WTC11 (cell line): ENCODE measurements at regions not wholly inside any gene's neighbourhood (a gene's known extent, or its start where the extent isn't known, plus 50 kb on each side); places are given as distances from the start of the nearest gene placed in this dataset.

Source experiments
- ATAC-seq: fragments of 200-7000 bp; cut with Tn5 transposase; 2 replicates; pipeline ENCODE4 v1.10.0; 2021; ENCODE audit warnings: mild to moderate bottlenecking, moderate library complexity
- CTCF ChIA-PET: fragments of 300-600 bp; sonication (Branson Sonifier 250); formaldehyde crosslinking; loops from one replicate; lab custom pipeline; 2021; ENCODE audit warnings: antibody characterized with exemption; lab: Charles Lee
- POLR2A ChIA-PET: fragments of 350-600 bp; sonication (Branson Sonifier 250); formaldehyde crosslinking; loops from one replicate; lab custom pipeline; 2021; ENCODE audit warnings: antibody characterized with exemption; lab: Charles Lee
- DNase-seq: peaks from one replicate; pipeline ENCODE4 v3.0.0; 2021; ENCODE audit warnings: low spot score
- H3K27ac Mint-ChIP-seq: 2 replicates; pipeline ENCODE4 v1.8.0; 2021; ENCODE audit warnings: mixed read lengths
- H3K27me3 Mint-ChIP-seq: 2 replicates; pipeline ENCODE4 v1.8.0; 2021; ENCODE audit warnings: low read depth, mild to moderate bottlenecking, moderate library complexity, mixed read lengths
- H3K36me3 Mint-ChIP-seq: 2 replicates; pipeline ENCODE4 v1.8.0; 2021; ENCODE audit warnings: mixed read lengths
- H3K4me1 Mint-ChIP-seq: 2 replicates; pipeline ENCODE4 v1.8.0; 2022; ENCODE audit warnings: mixed read lengths
- H3K4me3 Mint-ChIP-seq: 2 replicates; pipeline ENCODE4 v1.8.0; 2021; ENCODE audit warnings: mild to moderate bottlenecking, moderate library complexity, mixed read lengths
- H3K9me3 Mint-ChIP-seq: 2 replicates; pipeline ENCODE4 v1.8.0; 2021; ENCODE audit warnings: mixed read lengths
- CBFB ChIP-seq: sonication (generic); formaldehyde crosslinking; IDR thresholded peaks from 2 replicates; pipeline ENCODE4 v1.8.1; 2022; ENCODE audit warnings: mild to moderate bottlenecking, low read depth, missing genetic modification reagents
- CREM ChIP-seq: sonication (generic); formaldehyde crosslinking; IDR thresholded peaks from 2 replicates; pipeline ENCODE4 v1.8.1; 2022; ENCODE audit warnings: mild to moderate bottlenecking, missing genetic modification reagents, moderate library complexity
- ELF4 ChIP-seq: sonication (generic); formaldehyde crosslinking; IDR thresholded peaks from 2 replicates; pipeline ENCODE4 v1.8.1; 2022; ENCODE audit warnings: low read depth, mild to moderate bottlenecking, moderate library complexity, missing genetic modification reagents
- EMX1 ChIP-seq: fragments of 250-450 bp; sonication (Bioruptor Pico); IDR thresholded peaks from 2 replicates; pipeline ENCODE4 v1.8.0; 2021; ENCODE audit warnings: mild to moderate bottlenecking
- GTF2I ChIP-seq: fragments of 250-450 bp; sonication (Bioruptor Pico); conservative IDR thresholded peaks from 2 replicates; pipeline ENCODE4 v1.4.0; 2021; ENCODE audit warnings: mild to moderate bottlenecking
- IRF2 ChIP-seq: sonication (generic); formaldehyde crosslinking; IDR thresholded peaks from 2 replicates; pipeline ENCODE4 v1.8.0; 2022; ENCODE audit warnings: low read depth, missing genetic modification reagents, borderline replicate concordance
- MYBL2 ChIP-seq: sonication (generic); formaldehyde crosslinking; IDR thresholded peaks from 2 replicates; pipeline ENCODE4 v1.8.1; 2023; ENCODE audit warnings: mild to moderate bottlenecking, moderate library complexity, missing genetic modification reagents
- NFYB ChIP-seq: sonication (generic); formaldehyde crosslinking; conservative IDR thresholded peaks from 2 replicates; pipeline ENCODE4 v1.8.0; 2022; ENCODE audit warnings: low read depth, missing genetic modification reagents
- OVOL2 ChIP-seq: fragments of 250-450 bp; sonication (Bioruptor Pico); IDR thresholded peaks from 2 replicates; pipeline ENCODE4 v1.9.0; 2021; ENCODE audit warnings: mild to moderate bottlenecking, borderline replicate concordance
- SOX15 ChIP-seq: fragments of 250-450 bp; sonication (Bioruptor Pico); IDR thresholded peaks from 2 replicates; pipeline ENCODE4 v1.9.0; 2021; ENCODE audit warnings: mild to moderate bottlenecking
- ZNF121 ChIP-seq: sonication (generic); formaldehyde crosslinking; IDR thresholded peaks from 2 replicates; pipeline ENCODE4 v1.8.0; 2023; ENCODE audit warnings: missing genetic modification reagents
- ZNF138 ChIP-seq: sonication (generic); formaldehyde crosslinking; conservative IDR thresholded peaks from 2 replicates; pipeline ENCODE4 v1.8.1; 2022; ENCODE audit warnings: mild to moderate bottlenecking, moderate library complexity, missing genetic modification reagents
- ZNF396 ChIP-seq: fragments of 250-450 bp; sonication (Bioruptor Pico); IDR thresholded peaks from 2 replicates; pipeline ENCODE4 v1.8.0; 2021; ENCODE audit warnings: mild to moderate bottlenecking, moderate library complexity, borderline replicate concordance
- ZNF671 ChIP-seq: fragments of 250-450 bp; sonication (Bioruptor Pico); IDR thresholded peaks from 2 replicates; pipeline ENCODE4 v1.8.0; 2021; ENCODE audit warnings: mild to moderate bottlenecking
- TF ChIP-seq, protein P1 (sequence below): fragments of 250-450 bp; sonication (Bioruptor Pico); conservative IDR thresholded peaks from 2 replicates; pipeline ENCODE4 v1.9.0; 2021; ENCODE audit warnings: mild to moderate bottlenecking
- TF ChIP-seq, protein P2 (sequence below): fragments of 200-600 bp; IDR thresholded peaks from 2 replicates; pipeline ENCODE4 v1.8.0; 2022; ENCODE audit warnings: antibody characterized with exemption
- TF ChIP-seq, protein P3 (sequence below): sonication (generic); formaldehyde crosslinking; IDR thresholded peaks from 2 replicates; pipeline ENCODE4 v1.8.1; 2023; ENCODE audit warnings: mild to moderate bottlenecking, moderate library complexity, missing genetic modification reagents
- TF ChIP-seq, protein P4 (sequence below): sonication (generic); formaldehyde crosslinking; IDR thresholded peaks from 2 replicates; pipeline ENCODE4 v1.8.1; 2023; ENCODE audit warnings: mild to moderate bottlenecking, missing genetic modification reagents
- TF ChIP-seq, protein P5 (sequence below): sonication (generic); formaldehyde crosslinking; IDR thresholded peaks from 2 replicates; pipeline ENCODE4 v1.8.1; 2022; ENCODE audit warnings: low read depth, mild to moderate bottlenecking, moderate library complexity, missing genetic modification reagents, borderline replicate concordance
- TF ChIP-seq, protein P6 (sequence below): fragments of 250-450 bp; sonication (Bioruptor Pico); IDR thresholded peaks from 2 replicates; pipeline ENCODE4 v2.1.2; 2022; ENCODE audit warnings: mild to moderate bottlenecking, moderate library complexity
- TF ChIP-seq, protein P7 (sequence below): fragments of 250-450 bp; sonication (Bioruptor Pico); IDR thresholded peaks from 2 replicates; pipeline ENCODE4 v1.9.0; 2021; ENCODE audit warnings: mild to moderate bottlenecking
- TF ChIP-seq, protein P8 (sequence below): sonication (generic); formaldehyde crosslinking; IDR thresholded peaks from 2 replicates; pipeline ENCODE4 v1.8.1; 2022; ENCODE audit warnings: low read depth, missing genetic modification reagents, borderline replicate concordance
- TF ChIP-seq, protein P9 (sequence below): sonication (generic); formaldehyde crosslinking; IDR thresholded peaks from 2 replicates; pipeline ENCODE4 v1.8.0; 2022; ENCODE audit warnings: mild to moderate bottlenecking, missing genetic modification reagents

DNA sequence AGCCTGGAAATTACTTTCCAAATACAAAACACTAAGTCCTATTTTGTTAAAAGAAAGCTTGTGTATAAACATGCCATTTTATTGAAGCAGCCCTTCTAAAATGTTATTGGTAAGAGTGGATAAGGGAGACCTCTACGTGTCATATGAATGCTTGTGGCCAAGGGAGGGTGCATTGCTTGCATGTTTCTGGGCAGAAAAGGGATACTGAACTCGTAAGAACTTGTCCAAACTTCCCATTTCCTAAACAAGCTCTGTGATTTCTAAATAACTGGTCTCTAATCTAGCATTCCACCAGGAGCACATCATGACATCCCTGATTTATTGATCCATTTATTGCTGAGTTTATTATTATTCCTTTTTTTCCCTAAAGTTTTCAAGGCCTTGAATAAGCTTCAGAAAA, 474.1 kb downstream of the CD109 start:
- no peaks in the 10 kb centered on the region for H3K36me3 Mint-ChIP-seq
- TF ChIP-seq, protein P1, sequence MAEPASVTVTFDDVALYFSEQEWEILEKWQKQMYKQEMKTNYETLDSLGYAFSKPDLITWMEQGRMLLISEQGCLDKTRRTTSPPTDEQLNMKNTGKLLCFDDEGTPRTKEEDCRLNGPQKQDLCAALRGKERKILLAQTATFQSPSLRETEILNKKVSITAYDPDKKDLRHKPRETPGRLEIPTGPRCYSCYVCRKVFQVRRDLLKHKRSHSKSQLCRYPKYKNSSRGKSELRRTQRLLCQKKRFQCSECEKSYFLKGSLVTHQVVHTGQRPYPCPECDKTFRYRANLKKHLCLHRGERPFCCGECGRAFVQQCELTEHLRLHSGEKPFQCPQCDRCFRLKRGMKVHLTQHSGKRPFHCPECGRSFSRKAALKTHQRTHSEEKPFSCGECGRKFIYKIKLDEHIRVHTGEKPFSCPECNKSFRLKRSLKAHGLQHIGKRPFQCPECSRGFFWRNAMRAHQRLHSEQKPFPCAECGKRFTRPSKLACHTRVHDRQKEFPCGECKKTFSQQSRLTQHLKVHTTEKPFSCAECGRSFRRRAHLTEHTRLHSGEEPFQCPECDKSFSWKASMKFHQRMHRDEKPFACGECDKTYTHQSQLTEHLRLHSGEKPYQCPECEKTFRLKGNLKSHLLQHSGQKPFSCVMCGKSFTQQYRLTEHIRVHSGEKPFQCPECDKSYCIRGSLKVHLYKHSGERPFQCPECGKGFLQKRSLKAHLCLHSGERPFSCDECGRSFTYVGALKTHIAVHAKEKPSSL: no peak
- TF ChIP-seq ZNF121 (CRISPR knock-in tag): no peak
- TF ChIP-seq ELF4 (CRISPR knock-in tag): no peak
- TF ChIP-seq CREM: no peak
- TF ChIP-seq NFYB (CRISPR knock-in tag): no peak
- TF ChIP-seq, protein P2, sequence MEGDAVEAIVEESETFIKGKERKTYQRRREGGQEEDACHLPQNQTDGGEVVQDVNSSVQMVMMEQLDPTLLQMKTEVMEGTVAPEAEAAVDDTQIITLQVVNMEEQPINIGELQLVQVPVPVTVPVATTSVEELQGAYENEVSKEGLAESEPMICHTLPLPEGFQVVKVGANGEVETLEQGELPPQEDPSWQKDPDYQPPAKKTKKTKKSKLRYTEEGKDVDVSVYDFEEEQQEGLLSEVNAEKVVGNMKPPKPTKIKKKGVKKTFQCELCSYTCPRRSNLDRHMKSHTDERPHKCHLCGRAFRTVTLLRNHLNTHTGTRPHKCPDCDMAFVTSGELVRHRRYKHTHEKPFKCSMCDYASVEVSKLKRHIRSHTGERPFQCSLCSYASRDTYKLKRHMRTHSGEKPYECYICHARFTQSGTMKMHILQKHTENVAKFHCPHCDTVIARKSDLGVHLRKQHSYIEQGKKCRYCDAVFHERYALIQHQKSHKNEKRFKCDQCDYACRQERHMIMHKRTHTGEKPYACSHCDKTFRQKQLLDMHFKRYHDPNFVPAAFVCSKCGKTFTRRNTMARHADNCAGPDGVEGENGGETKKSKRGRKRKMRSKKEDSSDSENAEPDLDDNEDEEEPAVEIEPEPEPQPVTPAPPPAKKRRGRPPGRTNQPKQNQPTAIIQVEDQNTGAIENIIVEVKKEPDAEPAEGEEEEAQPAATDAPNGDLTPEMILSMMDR: no peak
- TF ChIP-seq ZNF396 (CRISPR knock-in tag): no peak
- TF ChIP-seq, protein P3, sequence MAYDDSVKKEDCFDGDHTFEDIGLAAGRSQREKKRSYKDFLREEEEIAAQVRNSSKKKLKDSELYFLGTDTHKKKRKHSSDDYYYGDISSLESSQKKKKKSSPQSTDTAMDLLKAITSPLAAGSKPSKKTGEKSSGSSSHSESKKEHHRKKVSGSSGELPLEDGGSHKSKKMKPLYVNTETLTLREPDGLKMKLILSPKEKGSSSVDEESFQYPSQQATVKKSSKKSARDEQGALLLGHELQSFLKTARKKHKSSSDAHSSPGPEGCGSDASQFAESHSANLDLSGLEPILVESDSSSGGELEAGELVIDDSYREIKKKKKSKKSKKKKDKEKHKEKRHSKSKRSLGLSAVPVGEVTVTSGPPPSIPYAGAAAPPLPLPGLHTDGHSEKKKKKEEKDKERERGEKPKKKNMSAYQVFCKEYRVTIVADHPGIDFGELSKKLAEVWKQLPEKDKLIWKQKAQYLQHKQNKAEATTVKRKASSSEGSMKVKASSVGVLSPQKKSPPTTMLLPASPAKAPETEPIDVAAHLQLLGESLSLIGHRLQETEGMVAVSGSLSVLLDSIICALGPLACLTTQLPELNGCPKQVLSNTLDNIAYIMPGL (CRISPR knock-in tag): no peak
- no peak for TF ChIP-seq MYBL2 (CRISPR knock-in tag)
- no peak for TF ChIP-seq IRF2 (CRISPR knock-in tag)
- TF ChIP-seq ZNF671: no peak
- TF ChIP-seq, protein P4, sequence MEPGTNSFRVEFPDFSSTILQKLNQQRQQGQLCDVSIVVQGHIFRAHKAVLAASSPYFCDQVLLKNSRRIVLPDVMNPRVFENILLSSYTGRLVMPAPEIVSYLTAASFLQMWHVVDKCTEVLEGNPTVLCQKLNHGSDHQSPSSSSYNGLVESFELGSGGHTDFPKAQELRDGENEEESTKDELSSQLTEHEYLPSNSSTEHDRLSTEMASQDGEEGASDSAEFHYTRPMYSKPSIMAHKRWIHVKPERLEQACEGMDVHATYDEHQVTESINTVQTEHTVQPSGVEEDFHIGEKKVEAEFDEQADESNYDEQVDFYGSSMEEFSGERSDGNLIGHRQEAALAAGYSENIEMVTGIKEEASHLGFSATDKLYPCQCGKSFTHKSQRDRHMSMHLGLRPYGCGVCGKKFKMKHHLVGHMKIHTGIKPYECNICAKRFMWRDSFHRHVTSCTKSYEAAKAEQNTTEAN: no peak
- TF ChIP-seq, protein P5, sequence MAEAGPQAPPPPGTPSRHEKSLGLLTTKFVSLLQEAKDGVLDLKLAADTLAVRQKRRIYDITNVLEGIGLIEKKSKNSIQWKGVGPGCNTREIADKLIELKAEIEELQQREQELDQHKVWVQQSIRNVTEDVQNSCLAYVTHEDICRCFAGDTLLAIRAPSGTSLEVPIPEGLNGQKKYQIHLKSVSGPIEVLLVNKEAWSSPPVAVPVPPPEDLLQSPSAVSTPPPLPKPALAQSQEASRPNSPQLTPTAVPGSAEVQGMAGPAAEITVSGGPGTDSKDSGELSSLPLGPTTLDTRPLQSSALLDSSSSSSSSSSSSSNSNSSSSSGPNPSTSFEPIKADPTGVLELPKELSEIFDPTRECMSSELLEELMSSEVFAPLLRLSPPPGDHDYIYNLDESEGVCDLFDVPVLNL: no peak
- TF ChIP-seq EMX1 (CRISPR knock-in tag): no peak
- TF ChIP-seq, all 79 proteins: peak for 0
- Mint-ChIP-seq H3K4me1 (no peaks in the 10 kb centered on the region), H3K27ac (no peak overlapping the region), H3K9me3 (no peaks in the 10 kb centered on the region), H3K27me3 (no peaks in the 10 kb centered on the region), H3K4me3 (no peak overlapping the region)
- POLR2A ChIA-PET: no interaction called here
- no peak for DNase-seq
- no peak for ATAC-seq
- CTCF ChIA-PET: interaction anchor here (1.0 kb wide), 1 partner anchor 52 kb away, joined by 3 read pairs; no protein-coding TSS in a partner anchor

DNA sequence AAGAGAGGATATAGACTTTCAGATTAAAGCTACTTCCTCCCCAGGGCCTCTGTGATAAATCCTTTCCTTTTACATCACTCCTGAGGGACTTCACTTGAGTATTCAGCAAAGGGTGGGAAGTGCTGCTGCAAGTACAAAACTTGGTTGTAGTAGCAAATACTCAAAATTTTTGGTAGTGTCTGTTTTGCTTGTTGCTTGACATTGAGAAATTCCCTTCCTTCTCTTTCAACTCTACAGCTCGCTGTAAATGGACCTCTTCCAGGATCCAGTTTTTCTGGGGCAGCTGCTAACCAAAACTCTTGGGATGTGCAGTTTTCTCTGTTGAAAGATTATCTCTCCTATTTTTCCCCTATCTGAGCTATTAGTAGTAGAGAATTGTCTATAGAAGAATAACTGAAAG, 472.0 kb downstream of the CD109 start:
- CTCF ChIA-PET: interaction anchor here (0.5 kb wide), 1 partner anchor 889 kb away, joined by 3 read pairs; no protein-coding TSS in a partner anchor
- Mint-ChIP-seq H3K4me1 (no peaks in the 10 kb centered on the region), H3K27ac (no peak overlapping the region)
- no peak for DNase-seq
- TF ChIP-seq, protein P6, sequence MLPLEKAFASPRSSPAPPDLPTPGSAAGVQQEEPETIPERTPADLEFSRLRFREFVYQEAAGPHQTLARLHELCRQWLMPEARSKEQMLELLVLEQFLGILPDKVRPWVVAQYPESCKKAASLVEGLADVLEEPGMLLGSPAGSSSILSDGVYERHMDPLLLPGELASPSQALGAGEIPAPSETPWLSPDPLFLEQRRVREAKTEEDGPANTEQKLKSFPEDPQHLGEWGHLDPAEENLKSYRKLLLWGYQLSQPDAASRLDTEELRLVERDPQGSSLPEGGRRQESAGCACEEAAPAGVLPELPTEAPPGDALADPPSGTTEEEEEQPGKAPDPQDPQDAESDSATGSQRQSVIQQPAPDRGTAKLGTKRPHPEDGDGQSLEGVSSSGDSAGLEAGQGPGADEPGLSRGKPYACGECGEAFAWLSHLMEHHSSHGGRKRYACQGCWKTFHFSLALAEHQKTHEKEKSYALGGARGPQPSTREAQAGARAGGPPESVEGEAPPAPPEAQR: no peak
- no peak for TF ChIP-seq OVOL2
- TF ChIP-seq, protein P7, sequence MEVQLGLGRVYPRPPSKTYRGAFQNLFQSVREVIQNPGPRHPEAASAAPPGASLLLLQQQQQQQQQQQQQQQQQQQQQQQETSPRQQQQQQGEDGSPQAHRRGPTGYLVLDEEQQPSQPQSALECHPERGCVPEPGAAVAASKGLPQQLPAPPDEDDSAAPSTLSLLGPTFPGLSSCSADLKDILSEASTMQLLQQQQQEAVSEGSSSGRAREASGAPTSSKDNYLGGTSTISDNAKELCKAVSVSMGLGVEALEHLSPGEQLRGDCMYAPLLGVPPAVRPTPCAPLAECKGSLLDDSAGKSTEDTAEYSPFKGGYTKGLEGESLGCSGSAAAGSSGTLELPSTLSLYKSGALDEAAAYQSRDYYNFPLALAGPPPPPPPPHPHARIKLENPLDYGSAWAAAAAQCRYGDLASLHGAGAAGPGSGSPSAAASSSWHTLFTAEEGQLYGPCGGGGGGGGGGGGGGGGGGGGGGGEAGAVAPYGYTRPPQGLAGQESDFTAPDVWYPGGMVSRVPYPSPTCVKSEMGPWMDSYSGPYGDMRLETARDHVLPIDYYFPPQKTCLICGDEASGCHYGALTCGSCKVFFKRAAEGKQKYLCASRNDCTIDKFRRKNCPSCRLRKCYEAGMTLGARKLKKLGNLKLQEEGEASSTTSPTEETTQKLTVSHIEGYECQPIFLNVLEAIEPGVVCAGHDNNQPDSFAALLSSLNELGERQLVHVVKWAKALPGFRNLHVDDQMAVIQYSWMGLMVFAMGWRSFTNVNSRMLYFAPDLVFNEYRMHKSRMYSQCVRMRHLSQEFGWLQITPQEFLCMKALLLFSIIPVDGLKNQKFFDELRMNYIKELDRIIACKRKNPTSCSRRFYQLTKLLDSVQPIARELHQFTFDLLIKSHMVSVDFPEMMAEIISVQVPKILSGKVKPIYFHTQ (CRISPR knock-in tag): no peak
- TF ChIP-seq, protein P8, sequence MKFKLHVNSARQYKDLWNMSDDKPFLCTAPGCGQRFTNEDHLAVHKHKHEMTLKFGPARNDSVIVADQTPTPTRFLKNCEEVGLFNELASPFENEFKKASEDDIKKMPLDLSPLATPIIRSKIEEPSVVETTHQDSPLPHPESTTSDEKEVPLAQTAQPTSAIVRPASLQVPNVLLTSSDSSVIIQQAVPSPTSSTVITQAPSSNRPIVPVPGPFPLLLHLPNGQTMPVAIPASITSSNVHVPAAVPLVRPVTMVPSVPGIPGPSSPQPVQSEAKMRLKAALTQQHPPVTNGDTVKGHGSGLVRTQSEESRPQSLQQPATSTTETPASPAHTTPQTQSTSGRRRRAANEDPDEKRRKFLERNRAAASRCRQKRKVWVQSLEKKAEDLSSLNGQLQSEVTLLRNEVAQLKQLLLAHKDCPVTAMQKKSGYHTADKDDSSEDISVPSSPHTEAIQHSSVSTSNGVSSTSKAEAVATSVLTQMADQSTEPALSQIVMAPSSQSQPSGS: no peak
- TF ChIP-seq CBFB (CRISPR knock-in tag): no peak
- TF ChIP-seq ZNF138 (CRISPR knock-in tag): no peak
- no peak for TF ChIP-seq GTF2I (CRISPR knock-in tag)
- TF ChIP-seq, protein P9, sequence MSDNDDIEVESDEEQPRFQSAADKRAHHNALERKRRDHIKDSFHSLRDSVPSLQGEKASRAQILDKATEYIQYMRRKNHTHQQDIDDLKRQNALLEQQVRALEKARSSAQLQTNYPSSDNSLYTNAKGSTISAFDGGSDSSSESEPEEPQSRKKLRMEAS (CRISPR knock-in tag): no peak
- TF ChIP-seq SOX15 (CRISPR knock-in tag): no peak
- TF ChIP-seq, all 79 proteins: peak for 0
- Mint-ChIP-seq H3K36me3 (no peaks in the 10 kb centered on the region), H3K27me3 (no peaks in the 10 kb centered on the region), H3K9me3 (no peaks in the 10 kb centered on the region), H3K4me3 (no peak overlapping the region)
- POLR2A ChIA-PET: no interaction called here
- ATAC-seq: no peak
